Tibial nerve (tissue), 3 donors: ENCODE measurements at regions not wholly inside any gene's neighbourhood (a gene's known extent, or its start where the extent isn't known, plus 50 kb on each side); places are given as distances from the start of the nearest gene placed in this dataset.

Experiments used
- CTCF ChIP-seq, 5 experiments: fragments of 200-600 bp in 3 of 5; fragments of 450-650 bp in 2 of 5; sonication (generic) in 3 of 5; IDR thresholded peaks; one replicate each; pipeline ENCODE4 v1.5.1; 2016 to 2019; ENCODE audit warnings: antibody characterized with exemption in 5 of 5, mild to moderate bottlenecking in 3 of 5, moderate library complexity in 2 of 5
- POLR2A ChIP-seq, 2 donors: fragments of 450-650 bp; IDR thresholded peaks; one replicate each; pipeline ENCODE4 v1.6.1; 2017; ENCODE audit warnings: antibody characterized with exemption in 2 of 2, mild to moderate bottlenecking in 2 of 2, moderate library complexity in 2 of 2

- no peak for TF ChIP-seq CTCF (IDR thresholded peaks at IDR 0.05)
- TF ChIP-seq POLR2A (IDR thresholded peaks at IDR 0.05), result no peak
Measured at GRCh38 chr1:96559707-96560596, 161.6 kb upstream of the PTBP2 start.
